GM23248 (cell line): ENCODE measurements at regions not wholly inside any gene's neighbourhood (a gene's known extent, or its start where the extent isn't known, plus 50 kb on each side); places are given as distances from the start of the nearest gene placed in this dataset.
"Not testable (repeated sequence)": the region's sequence is repeated elsewhere in the genome, so short reads cannot be mapped to it uniquely, and the experiment has no call there.

Source experiments
- DNase-seq: peaks from one replicate; pipeline ENCODE4 v3.0.0-alpha.2; 2015
- H2AFZ ChIP-seq: fragments of 200-600 bp; sonication (generic); 2 replicates; pipeline ENCODE4 v1.6.1; 2016; ENCODE audit warnings: antibody characterized with exemption
- H3F3A ChIP-seq: fragments of 200-600 bp; sonication (generic); 2 replicates; pipeline ENCODE4 v1.6.1; 2016; ENCODE audit warnings: mild to moderate bottlenecking, antibody characterized with exemption, mixed run types; ENCODE audit not compliant: insufficient read depth
- H3K27ac ChIP-seq: fragments of 200-600 bp; sonication (generic); 2 replicates; pipeline ENCODE4 v1.5.1; 2016; ENCODE audit warnings: mild to moderate bottlenecking
- H3K27me3 ChIP-seq: fragments of 200-600 bp; sonication (generic); replicated peaks from 2 replicates; pipeline ENCODE4 v1.6.1; 2016; ENCODE audit warnings: mild to moderate bottlenecking; ENCODE audit not compliant: insufficient read depth
- H3K36me3 ChIP-seq: fragments of 200-600 bp; sonication (generic); 2 replicates; pipeline ENCODE4 v1.6.1; 2016; ENCODE audit warnings: low read depth, mild to moderate bottlenecking
- H3K4me1 ChIP-seq: fragments of 200-600 bp; sonication (generic); 2 replicates; pipeline ENCODE4 v1.6.1; 2016; ENCODE audit warnings: mild to moderate bottlenecking; ENCODE audit not compliant: insufficient read depth
- H3K4me2 ChIP-seq: fragments of 200-600 bp; sonication (generic); one replicate; pipeline ENCODE4 v1.6.1; 2016; ENCODE audit warnings: mild to moderate bottlenecking; ENCODE audit not compliant: unreplicated experiment
- H3K4me3 ChIP-seq: fragments of 200-600 bp; sonication (generic); 2 replicates; pipeline ENCODE4 v1.5.1; 2016; ENCODE audit warnings: mild to moderate bottlenecking
- H3K79me2 ChIP-seq: fragments of 200-600 bp; sonication (generic); 2 replicates; pipeline ENCODE4 v1.6.1; 2016; ENCODE audit warnings: mild to moderate bottlenecking; ENCODE audit not compliant: insufficient read depth
- H3K9ac ChIP-seq: fragments of 200-600 bp; sonication (generic); 2 replicates; pipeline ENCODE4 v1.6.1; 2016; ENCODE audit warnings: mild to moderate bottlenecking
- H3K9me2 ChIP-seq: fragments of 200-600 bp; sonication (generic); 2 replicates; pipeline ENCODE4 v1.6.1; 2016; ENCODE audit warnings: mixed run types, mild to moderate bottlenecking, moderate library complexity; ENCODE audit not compliant: insufficient read depth
- H3K9me3 ChIP-seq: fragments of 200-600 bp; sonication (generic); one replicate; pipeline ENCODE4 v1.6.1; 2017; ENCODE audit warnings: low read depth
- H4K20me1 ChIP-seq: fragments of 200-600 bp; sonication (generic); 2 replicates; pipeline ENCODE4 v1.6.0; 2016; ENCODE audit not compliant: insufficient read depth
- EZH2 ChIP-seq: fragments of 200-600 bp; sonication (generic); IDR thresholded peaks from 2 replicates; pipeline ENCODE4 v1.6.1; 2018; ENCODE audit warnings: antibody characterized with exemption, mild to moderate bottlenecking; ENCODE audit not compliant: insufficient read depth, poor library complexity, severe bottlenecking
- EZH2phosphoT487 ChIP-seq: fragments of 200-600 bp; sonication (generic); IDR thresholded peaks from 2 replicates; pipeline ENCODE4 v1.6.1; 2018; ENCODE audit warnings: antibody characterized with exemption, moderate library complexity, mild to moderate bottlenecking, low read depth; ENCODE audit not compliant: insufficient read depth
- WGBS, 2 experiments: methylation state at CpG; one replicate each; pipeline ENCODE4 v1.1.6; 2015 to 2017; ENCODE audit warnings: low lambda C conversion rate in 2 of 2, low coverage in 1 of 2; ENCODE audit errors: missing lambda C conversion rate in 2 of 2; 5-methylcytosine and 5-hydroxymethylcytosine counted together
- in situ Hi-C: fragments of 300-500 bp; cut with MboI; formaldehyde crosslinking; loops from 2 replicates; pipeline ENCODE4 v1.15.0; 2020

- no peaks in the 10 kb centered on the region for H3K9me2 ChIP-seq
- peaks cover 5% of the 10 kb centered on the region; the same call in 1 of the 2 replicates for H3K4me1 ChIP-seq
- 90 to 92% methylated on average over 26 to 36 of the region's 37 CpGs for WGBS, 2 experiments
- DNase-seq: no peak
- no peak overlapping the region for H2AFZ ChIP-seq
- H3K4me2 ChIP-seq: no peak overlapping the region
- H4K20me1 ChIP-seq: no peaks in the 10 kb centered on the region
- no peaks in the 10 kb centered on the region for H3F3A ChIP-seq
- peaks cover 10% of the 10 kb centered on the region for H3K27me3 ChIP-seq
- H3K9ac ChIP-seq: no peak overlapping the region
- H3K36me3 ChIP-seq: no peaks in the 10 kb centered on the region
- in situ Hi-C loops: no loop called here
- H3K79me2 ChIP-seq: no peaks in the 10 kb centered on the region
- no peak overlapping the region for H3K27ac ChIP-seq
- no peaks in the 10 kb centered on the region for H3K9me3 ChIP-seq
- TF ChIP-seq EZH2phosphoT487 (no peak), EZH2 (no peak)
- H3K4me3 ChIP-seq: no peak overlapping the region
These were observed 76.0 kb upstream of the CTDP1 start for GRCh38 chr18:79603321-79604204.

DNA sequence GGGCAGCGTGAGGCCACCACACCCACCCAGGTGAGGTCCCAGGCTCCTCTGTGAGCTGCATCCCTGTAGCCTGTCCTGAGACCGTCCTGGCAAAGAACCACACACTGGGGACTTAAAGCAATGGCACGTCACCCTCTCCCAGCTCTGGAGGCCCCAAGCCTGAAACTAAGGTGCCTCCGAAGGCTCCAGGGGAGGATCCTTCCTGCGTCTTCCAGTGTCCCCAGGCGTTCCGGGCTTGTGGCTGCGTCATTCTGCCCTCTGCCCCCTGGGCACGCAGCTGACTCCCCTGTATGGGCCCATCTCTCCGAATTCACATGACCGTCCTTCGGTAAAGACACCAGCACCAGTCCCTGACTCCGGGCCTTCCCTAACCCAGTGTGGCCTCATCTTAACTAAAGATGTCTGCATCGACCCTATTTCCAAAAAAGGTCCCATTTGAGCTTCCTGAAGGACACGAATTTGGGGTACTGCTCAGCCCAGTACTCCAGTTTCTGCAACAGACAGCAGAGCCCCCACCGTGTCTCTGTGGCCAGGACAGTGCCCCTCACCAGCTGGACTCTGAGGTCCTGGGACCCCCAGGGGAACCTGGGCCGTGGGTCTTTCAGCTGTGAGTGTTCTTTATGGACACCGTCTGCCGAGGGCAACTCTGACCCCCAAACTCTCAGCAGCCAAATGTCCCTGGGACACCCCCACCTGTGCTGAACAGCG, 75.2 kb upstream of the CTDP1 start:
- Histone ChIP-seq H3K27me3 (peaks cover 15% of the 10 kb centered on the region), H3K36me3 (no peaks in the 10 kb centered on the region), H3K4me2 (no peak overlapping the region), H3K9me2 (no peaks in the 10 kb centered on the region), H3F3A (no peaks in the 10 kb centered on the region), H3K9ac (no peak overlapping the region), H3K4me1 (peaks cover 1% of the 10 kb centered on the region; the same call in 1 of the 2 replicates), H2AFZ (no peak overlapping the region), H4K20me1 (no peaks in the 10 kb centered on the region), H3K9me3 (no peaks in the 10 kb centered on the region), H3K27ac (no peak overlapping the region), H3K79me2 (no peaks in the 10 kb centered on the region), H3K4me3 (no peak overlapping the region)
- WGBS, 2 experiments: 85 to 89% methylated on average over 20 of the region's 20 CpGs
- in situ Hi-C loops: no loop called here
- DNase-seq: no peak
- TF ChIP-seq EZH2phosphoT487 (no peak), EZH2 (no peak)

GRCh38 chr18:79604913-79605880, 74.4 kb upstream of the CTDP1 start:
- Histone ChIP-seq H3F3A (no peaks in the 10 kb centered on the region), H3K4me3 (no peak overlapping the region), H3K27me3 (peaks cover 15% of the 10 kb centered on the region), H3K9ac (no peak overlapping the region), H3K4me2 (no peak overlapping the region), H3K79me2 (no peaks in the 10 kb centered on the region), H3K27ac (no peak overlapping the region), H4K20me1 (no peaks in the 10 kb centered on the region), H3K4me1 (no peaks in the 10 kb centered on the region), H2AFZ (no peak overlapping the region), H3K9me3 (no peaks in the 10 kb centered on the region), H3K9me2 (no peaks in the 10 kb centered on the region), H3K36me3 (no peaks in the 10 kb centered on the region)
- TF ChIP-seq EZH2phosphoT487 (no peak), EZH2 (no peak)
- 87 to 89% methylated on average over 36 of the region's 36 CpGs for WGBS, 2 experiments
- DNase-seq: no peak
- in situ Hi-C loops: no loop called here

GRCh38 chr18:79606071-79606470, 73.5 kb upstream of the CTDP1 start:
- H2AFZ ChIP-seq, H4K20me1 ChIP-seq, in situ Hi-C loops, H3K27ac ChIP-seq, H3K4me3 ChIP-seq, H3K79me2 ChIP-seq, H3K36me3 ChIP-seq, DNase-seq, H3K4me1 ChIP-seq, H3K4me2 ChIP-seq, H3F3A ChIP-seq, H3K9ac ChIP-seq, H3K9me3 ChIP-seq, H3K9me2 ChIP-seq: not testable (repeated sequence)
- 62 to 68% methylated on average over 6 to 13 of the region's 13 CpGs for WGBS, 2 experiments
- H3K27me3 ChIP-seq: peaks cover 15% of the 10 kb centered on the region
